GM12878 (cell line): ENCODE measurements at regions not wholly inside any gene's neighbourhood (a gene's known extent, or its start where the extent isn't known, plus 50 kb on each side); places are given as distances from the start of the nearest gene placed in this dataset.

Experiments
- CBX3 ChIP-seq: fragments of 200-600 bp; sonication (generic); IDR thresholded peaks from 2 replicates; pipeline ENCODE4 v1.6.1; 2016; ENCODE audit warnings: low read depth, borderline replicate concordance
- CEBPB ChIP-seq, 2 experiments: fragments of 150-350 bp in 1 of 2; IDR thresholded peaks; 2 replicates each; pipeline ENCODE4 v1.6.1; 2012 to 2014; ENCODE audit warnings: low read depth in 2 of 2, low read length in 2 of 2, borderline replicate concordance in 1 of 2, inconsistent platforms in 1 of 2
- CHD2 ChIP-seq: IDR thresholded peaks from 2 replicates; pipeline ENCODE4 v1.6.1; 2011; ENCODE audit warnings: low read depth, low read length, improper control_type of control experiment, borderline replicate concordance
- EGR1 ChIP-seq, 2 experiments: IDR thresholded peaks; 1 replicate in 1 of 2; 2 replicates in 1 of 2; pipeline ENCODE4 v1.6.1; 2011 to 2012; ENCODE audit warnings: low read depth in 2 of 2, low read length in 2 of 2, borderline replicate concordance in 1 of 2, mild to moderate bottlenecking in 1 of 2, moderate library complexity in 1 of 2
- EP300 ChIP-seq, 2 experiments: fragments of 150-350 bp in 1 of 2; IDR thresholded peaks; 2 replicates each; pipeline ENCODE4 v1.6.1; 2011 to 2012; ENCODE audit warnings: low read depth in 2 of 2, low read length in 2 of 2, borderline replicate concordance in 1 of 2, improper control_type of control experiment in 1 of 2, inconsistent platforms in 1 of 2; ENCODE audit not compliant: control insufficient read depth in 1 of 2
- FOXM1 ChIP-seq: IDR thresholded peaks from 2 replicates; pipeline ENCODE4 v1.6.1; 2012; ENCODE audit warnings: low read depth, mild to moderate bottlenecking, inconsistent platforms, low read length, moderate library complexity
- KDM1A ChIP-seq: fragments of 200-600 bp; sonication (generic); IDR thresholded peaks from 2 replicates; pipeline ENCODE4 v1.6.1; 2016; ENCODE audit warnings: borderline replicate concordance
- NR2C2 ChIP-seq: IDR thresholded peaks from 2 replicates; pipeline ENCODE4 v1.6.1; 2011; ENCODE audit warnings: borderline replicate concordance, low read depth; ENCODE audit not compliant: control insufficient read depth, insufficient read length
- POLR2A ChIP-seq: IDR thresholded peaks from 2 replicates; pipeline ENCODE4 v1.6.1; 2011; ENCODE audit warnings: low read depth, mild to moderate bottlenecking, low read length
- SP1 ChIP-seq: IDR thresholded peaks from one replicate; pipeline ENCODE4 v1.6.1; 2011; ENCODE audit warnings: low read depth, low read length
- TCF7 ChIP-seq: IDR thresholded peaks from 2 replicates; pipeline ENCODE4 v1.6.1; 2014; ENCODE audit warnings: antibody characterized with exemption, borderline replicate concordance
- ZNF217 ChIP-seq: fragments of 450-650 bp; IDR thresholded peaks from 2 replicates; pipeline ENCODE4 v1.6.1; 2017; ENCODE audit warnings: antibody characterized with exemption, mild to moderate bottlenecking
- TF ChIP-seq, protein P1 (sequence below), 3 experiments: IDR thresholded peaks in 2 of 3; conservative IDR thresholded peaks in 1 of 3; 2 replicates each; pipeline ENCODE4 v1.5.1; 2011; ENCODE audit warnings: low read depth in 3 of 3, low read length in 3 of 3, mild to moderate bottlenecking in 3 of 3, control low read depth in 2 of 3, moderate library complexity in 2 of 3, inconsistent platforms in 1 of 3, mixed read lengths in 1 of 3; ENCODE audit not compliant: control insufficient read depth in 2 of 3, insufficient read depth in 1 of 3; ENCODE audit errors: extremely low read depth in 1 of 3
- TF ChIP-seq, protein P2 (sequence below): IDR thresholded peaks from 2 replicates; pipeline ENCODE4 v1.6.1; 2012; ENCODE audit warnings: low read depth, low read length, improper control_type of control experiment

DNA sequence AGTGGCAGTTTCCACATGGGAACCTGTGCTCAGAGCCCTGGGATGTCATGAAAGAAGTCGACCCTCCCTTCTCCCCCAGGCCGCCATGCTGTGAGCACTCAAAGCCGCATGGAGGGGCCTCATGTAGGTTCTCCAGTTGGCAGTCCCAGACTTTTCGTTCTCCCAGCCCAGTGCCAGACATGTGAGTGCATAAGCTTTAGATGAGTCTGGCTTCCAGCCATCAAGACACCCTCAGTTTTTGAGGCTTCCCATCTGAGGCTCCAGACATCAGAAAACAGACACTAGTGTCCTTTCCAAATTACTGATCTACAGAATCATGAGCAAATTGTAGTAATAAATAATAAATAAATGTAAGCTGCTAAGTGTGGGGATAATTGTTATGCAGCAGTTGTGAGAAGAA lies 136.5 kb upstream of the AGBL1 start:
- TF ChIP-seq NR2C2 (no peak), POLR2A (no peak), SP1 (no peak), CBX3 (no peak), CHD2 (no peak), KDM1A (no peak), TCF7 (no peak), ZNF217 (no peak), EGR1 (IDR thresholded peaks at IDR 0.05; ENCODE audit: borderline replicate concordance in 1 of 2, low read depth in 2 of 2, low read length in 2 of 2) (no peak), CEBPB (IDR thresholded peaks at IDR 0.05; ENCODE audit: borderline replicate concordance in 1 of 2, low read depth in 2 of 2, low read length in 2 of 2) (no peak), FOXM1 (no peak), EP300 (IDR thresholded peaks at IDR 0.05; ENCODE audit: borderline replicate concordance in 1 of 2, control insufficient read depth in 1 of 2, low read depth in 2 of 2, low read length in 2 of 2) (no peak)
- TF ChIP-seq, protein P1, sequence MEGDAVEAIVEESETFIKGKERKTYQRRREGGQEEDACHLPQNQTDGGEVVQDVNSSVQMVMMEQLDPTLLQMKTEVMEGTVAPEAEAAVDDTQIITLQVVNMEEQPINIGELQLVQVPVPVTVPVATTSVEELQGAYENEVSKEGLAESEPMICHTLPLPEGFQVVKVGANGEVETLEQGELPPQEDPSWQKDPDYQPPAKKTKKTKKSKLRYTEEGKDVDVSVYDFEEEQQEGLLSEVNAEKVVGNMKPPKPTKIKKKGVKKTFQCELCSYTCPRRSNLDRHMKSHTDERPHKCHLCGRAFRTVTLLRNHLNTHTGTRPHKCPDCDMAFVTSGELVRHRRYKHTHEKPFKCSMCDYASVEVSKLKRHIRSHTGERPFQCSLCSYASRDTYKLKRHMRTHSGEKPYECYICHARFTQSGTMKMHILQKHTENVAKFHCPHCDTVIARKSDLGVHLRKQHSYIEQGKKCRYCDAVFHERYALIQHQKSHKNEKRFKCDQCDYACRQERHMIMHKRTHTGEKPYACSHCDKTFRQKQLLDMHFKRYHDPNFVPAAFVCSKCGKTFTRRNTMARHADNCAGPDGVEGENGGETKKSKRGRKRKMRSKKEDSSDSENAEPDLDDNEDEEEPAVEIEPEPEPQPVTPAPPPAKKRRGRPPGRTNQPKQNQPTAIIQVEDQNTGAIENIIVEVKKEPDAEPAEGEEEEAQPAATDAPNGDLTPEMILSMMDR (IDR thresholded peaks at IDR 0.05 in 2 of 3, conservative IDR thresholded peaks at IDR 0.05 in 1 of 3; ENCODE audit: control insufficient read depth in 2 of 3, extremely low read depth in 1 of 3, insufficient read depth in 1 of 3, low read depth in 3 of 3, low read length in 3 of 3), result no peak
- TF ChIP-seq, protein P2, sequence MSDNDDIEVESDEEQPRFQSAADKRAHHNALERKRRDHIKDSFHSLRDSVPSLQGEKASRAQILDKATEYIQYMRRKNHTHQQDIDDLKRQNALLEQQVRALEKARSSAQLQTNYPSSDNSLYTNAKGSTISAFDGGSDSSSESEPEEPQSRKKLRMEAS, result no peak
